Choroid plexus epithelial cell (primary cell): ENCODE measurements at regions not wholly inside any gene's neighbourhood (a gene's known extent, or its start where the extent isn't known, plus 50 kb on each side); places are given as distances from the start of the nearest gene placed in this dataset.
"Not testable (repeated sequence)": the region's sequence is repeated elsewhere in the genome, so short reads cannot be mapped to it uniquely, and the experiment has no call there.

Experiments used
- DNase-seq: peaks from one replicate; pipeline ENCODE4 v3.0.0-alpha.2; 2010; ENCODE audit warnings: low read depth
- H3K4me3 ChIP-seq: 2 replicates; pipeline ENCODE4 v1.5.1; 2011; ENCODE audit warnings: low read depth, mild to moderate bottlenecking, control low read depth, low read length, moderate library complexity
- TF ChIP-seq, protein P1 (sequence below): conservative IDR thresholded peaks from 2 replicates; pipeline ENCODE4 v1.5.1; 2011; ENCODE audit warnings: low read depth, mild to moderate bottlenecking, control low read depth, inconsistent platforms, low read length, moderate library complexity

DNA sequence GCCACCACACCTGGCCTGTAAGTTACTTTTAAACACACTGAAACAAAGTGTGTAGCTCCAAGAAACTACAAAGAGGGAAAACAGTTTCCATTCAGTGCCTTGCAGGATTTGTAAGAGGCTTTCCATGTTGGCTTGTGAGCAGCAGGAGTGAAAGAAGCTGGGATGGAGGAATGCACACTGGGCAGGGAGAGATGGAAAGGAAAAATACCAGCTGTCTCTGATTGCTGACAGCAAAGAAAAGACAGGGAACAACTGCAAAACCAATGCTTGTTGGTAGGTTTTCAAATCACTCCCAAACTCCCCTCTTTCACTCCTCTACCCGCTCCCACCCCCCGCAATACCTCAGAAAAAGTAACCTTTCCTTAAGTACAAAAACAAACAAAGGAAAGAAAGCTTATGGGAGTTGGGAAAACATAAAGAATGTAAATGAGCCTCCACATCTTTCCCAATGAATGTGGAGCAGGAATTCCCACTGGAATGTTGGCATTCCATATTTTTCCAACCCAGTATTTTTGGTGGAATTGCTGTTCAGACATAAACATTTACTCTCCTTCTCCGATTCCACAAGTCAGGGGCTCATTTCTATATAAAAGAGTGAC, 166.1 kb downstream of the THBS2 start:
- TF ChIP-seq, protein P1, sequence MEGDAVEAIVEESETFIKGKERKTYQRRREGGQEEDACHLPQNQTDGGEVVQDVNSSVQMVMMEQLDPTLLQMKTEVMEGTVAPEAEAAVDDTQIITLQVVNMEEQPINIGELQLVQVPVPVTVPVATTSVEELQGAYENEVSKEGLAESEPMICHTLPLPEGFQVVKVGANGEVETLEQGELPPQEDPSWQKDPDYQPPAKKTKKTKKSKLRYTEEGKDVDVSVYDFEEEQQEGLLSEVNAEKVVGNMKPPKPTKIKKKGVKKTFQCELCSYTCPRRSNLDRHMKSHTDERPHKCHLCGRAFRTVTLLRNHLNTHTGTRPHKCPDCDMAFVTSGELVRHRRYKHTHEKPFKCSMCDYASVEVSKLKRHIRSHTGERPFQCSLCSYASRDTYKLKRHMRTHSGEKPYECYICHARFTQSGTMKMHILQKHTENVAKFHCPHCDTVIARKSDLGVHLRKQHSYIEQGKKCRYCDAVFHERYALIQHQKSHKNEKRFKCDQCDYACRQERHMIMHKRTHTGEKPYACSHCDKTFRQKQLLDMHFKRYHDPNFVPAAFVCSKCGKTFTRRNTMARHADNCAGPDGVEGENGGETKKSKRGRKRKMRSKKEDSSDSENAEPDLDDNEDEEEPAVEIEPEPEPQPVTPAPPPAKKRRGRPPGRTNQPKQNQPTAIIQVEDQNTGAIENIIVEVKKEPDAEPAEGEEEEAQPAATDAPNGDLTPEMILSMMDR = no peak
- H3K4me3 ChIP-seq = no peak overlapping the region

GRCh38 chr6:169086616-169087015, 167.0 kb downstream of the THBS2 start:
- H3K4me3 ChIP-seq, DNase-seq: not testable (repeated sequence)

More for the DNA sequence above, 166.1 kb downstream of the THBS2 start:
- DNase-seq = peak; percentile 27

DNA sequence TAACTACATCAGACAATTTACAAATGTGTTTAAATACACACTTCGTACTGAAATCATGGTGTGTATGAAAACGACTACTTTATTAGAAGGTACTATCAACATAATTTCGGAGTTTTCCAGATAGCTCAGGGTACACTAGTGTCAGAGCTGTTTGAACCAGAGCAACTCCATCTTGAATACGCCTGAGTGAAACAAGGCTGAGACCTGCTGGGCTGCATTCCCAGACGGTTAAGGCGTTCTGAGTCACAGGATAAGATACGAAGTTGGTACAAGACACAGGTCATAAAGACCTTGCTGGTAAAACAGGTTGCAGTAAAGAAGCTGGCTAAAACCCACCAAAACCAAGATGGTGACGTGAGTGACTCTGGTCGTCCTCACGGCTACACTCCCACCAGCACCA, 167.6 kb downstream of the THBS2 start:
- DNase-seq = no peak
- TF ChIP-seq, protein P1 = no peak
- no peak overlapping the region for H3K4me3 ChIP-seq

DNA sequence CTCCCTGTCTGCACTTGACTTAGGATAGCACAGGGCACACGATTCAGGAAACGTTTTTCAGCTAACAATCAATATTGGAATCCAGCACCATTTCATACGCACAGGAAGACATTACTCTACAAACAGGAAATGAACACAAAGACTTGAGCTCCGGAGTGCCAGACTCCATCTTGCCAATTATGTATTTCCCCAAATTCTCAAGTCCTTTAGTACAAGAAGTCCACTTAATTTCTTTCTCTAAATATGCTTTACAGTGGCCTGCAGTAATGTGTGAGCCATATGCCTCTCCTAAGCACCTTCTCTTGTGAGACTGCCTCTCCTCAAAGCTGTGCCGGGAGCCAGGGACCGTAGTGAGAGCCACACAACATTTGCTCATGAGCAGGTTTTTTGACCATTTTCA, 168.2 kb downstream of the THBS2 start:
- H3K4me3 ChIP-seq = no peak overlapping the region
- TF ChIP-seq, protein P1 = no peak
- no peak for DNase-seq

DNA sequence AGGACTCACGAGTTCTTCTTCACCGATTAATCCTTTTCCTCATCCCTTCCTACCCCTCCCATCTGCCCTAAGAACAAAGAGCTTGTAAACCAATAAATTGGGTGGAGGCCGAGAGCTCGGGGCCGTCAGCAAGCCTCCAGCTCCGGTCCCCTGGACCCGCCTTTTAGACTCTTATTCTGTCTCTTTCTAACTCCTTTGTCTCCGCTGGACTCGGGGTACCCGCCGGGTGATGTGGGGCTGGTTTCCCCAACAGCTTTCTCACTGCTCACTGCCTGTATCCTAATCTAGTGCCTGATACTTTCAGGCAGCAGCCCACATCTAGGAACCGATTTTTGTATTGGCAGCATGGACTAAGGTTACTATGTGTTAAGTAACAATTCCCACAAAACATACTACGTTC, 169.1 kb downstream of the THBS2 start:
- not testable (repeated sequence) for DNase-seq, H3K4me3 ChIP-seq

DNA sequence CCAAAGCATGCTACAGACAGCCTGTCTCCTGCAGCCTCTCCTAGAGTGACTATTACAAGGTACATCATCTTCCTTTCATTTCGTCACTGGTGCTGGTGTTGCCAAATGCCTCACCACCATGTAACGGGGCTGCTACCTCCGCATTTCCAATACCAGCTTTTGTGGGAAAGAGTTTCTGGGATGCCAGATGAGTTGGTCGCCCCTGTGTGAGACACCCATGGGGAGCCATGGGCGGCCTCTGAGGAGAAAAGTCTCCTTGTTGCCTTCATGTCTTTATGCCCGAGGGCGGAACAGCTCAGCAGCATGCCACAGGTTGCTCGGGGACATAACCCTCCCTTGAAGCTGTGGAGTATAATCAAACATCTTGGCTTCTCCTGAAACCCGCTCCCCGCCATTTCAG, 169.6 kb downstream of the THBS2 start:
- no peak for DNase-seq
- H3K4me3 ChIP-seq = no peak overlapping the region
- TF ChIP-seq, protein P1 = no peak

- H3K4me3 ChIP-seq = no peak overlapping the region
- TF ChIP-seq, protein P1 = no peak
- no peak for DNase-seq
These were observed 170.2 kb downstream of the THBS2 start for GRCh38 chr6:169083508-169083874.

- no peak for DNase-seq
These were observed 170.7 kb downstream of the THBS2 start for GRCh38 chr6:169082817-169083507.

More at GRCh38 chr6:169082817-169083507, 170.7 kb downstream of the THBS2 start:
- H3K4me3 ChIP-seq = no peak overlapping the region
- TF ChIP-seq, protein P1 = no peak
